ENCODE measurements at regions not wholly inside any gene's neighbourhood (a gene's known extent, or its start where the extent isn't known, plus 50 kb on each side); places are given as distances from the start of the nearest gene placed in this dataset.
"Not testable (repeated sequence)": the region's sequence is repeated elsewhere in the genome, so short reads cannot be mapped to it uniquely, and the experiment has no call there.

GRCh38 chr2:35582637-35583036 is 772.9 kb upstream of the CRIM1 start (continued):
- no peak for TF ChIP-seq PRDM2 (tag by site-specific recombination; IDR thresholded peaks at IDR 0.05; ENCODE audit: borderline replicate concordance)
- no peak for TF ChIP-seq KLF1 (tag by site-specific recombination; IDR thresholded peaks at IDR 0.05)
- TF ChIP-seq ZNF623 (tag by site-specific recombination; IDR thresholded peaks at IDR 0.05): no peak

GRCh38 chr2:35580956-35581355 is 774.6 kb upstream of the CRIM1 start:
- ChIA-PET CTCF (no interaction called here), POLR2A (no interaction called here)
- no peak overlapping the region for H3K4me3 ChIP-seq (ENCODE audit: low read depth, low read length)
- TF ChIP-seq ZNF571 (tag by site-specific recombination; IDR thresholded peaks at IDR 0.05): no peak
- TF ChIP-seq ZNF174 (tag by site-specific recombination; IDR thresholded peaks at IDR 0.05): no peak
- TF ChIP-seq ZNF416 (tag by site-specific recombination; IDR thresholded peaks at IDR 0.05): no peak
- TF ChIP-seq REPIN1 (tag by site-specific recombination; IDR thresholded peaks at IDR 0.05; ENCODE audit: low read depth): no peak
- no peak for TF ChIP-seq ZBTB17 (tag by site-specific recombination; IDR thresholded peaks at IDR 0.05)
- no peak for TF ChIP-seq BCL11B (tag by site-specific recombination; IDR thresholded peaks at IDR 0.05; ENCODE audit: low read depth)
- no peak for TF ChIP-seq ZNF664 (tag by site-specific recombination; IDR thresholded peaks at IDR 0.05)
- TF ChIP-seq ZNF518A (tag by site-specific recombination; conservative IDR thresholded peaks at IDR 0.05; ENCODE audit: low read depth): no peak
- no peaks in the 10 kb centered on the region for H3K36me3 ChIP-seq (ENCODE audit: control insufficient read depth in 2 of 2, insufficient read depth in 1 of 2, low read length in 2 of 2)
- no peaks in the 10 kb centered on the region for H3K9me3 ChIP-seq (ENCODE audit: control insufficient read depth, insufficient read depth, low read depth, low read length)
- no peaks in the 10 kb centered on the region for H3K4me1 ChIP-seq (ENCODE audit: control insufficient read depth, insufficient read depth, low read length)
- no peak overlapping the region for H3K27ac ChIP-seq (ENCODE audit: extremely low read depth, low read depth, low read length)

- H3K4me3 ChIP-seq (ENCODE audit: low read depth, low read length); CTCF ChIA-PET: not testable (repeated sequence)
Observed at GRCh38 chr2:35568574-35568973, 787.0 kb upstream of the CRIM1 start.

More at GRCh38 chr2:35568574-35568973, 787.0 kb upstream of the CRIM1 start:
- H3K36me3 ChIP-seq (ENCODE audit: control insufficient read depth in 2 of 2, insufficient read depth in 1 of 2, low read length in 2 of 2); H3K4me1 ChIP-seq (ENCODE audit: control insufficient read depth, insufficient read depth, low read length); H3K27ac ChIP-seq (ENCODE audit: extremely low read depth, low read depth, low read length); H3K9me3 ChIP-seq (ENCODE audit: control insufficient read depth, insufficient read depth, low read depth, low read length); POLR2A ChIA-PET: not testable (repeated sequence)

Measured in HEK293 (cell line).